IMR-90 (cell line): ENCODE measurements at regions not wholly inside any gene's neighbourhood (a gene's known extent, or its start where the extent isn't known, plus 50 kb on each side); places are given as distances from the start of the nearest gene placed in this dataset.

Source experiments
- ATAC-seq: fragments of 200-7000 bp; cut with Tn5 transposase; 2 replicates; pipeline ENCODE4 v1.9.1; 2020; ENCODE audit warnings: low read depth, mild to moderate bottlenecking, moderate library complexity
- BruUV-seq: library from RNA; stranded (reverse); fragments of 400-500 nt; replicated peaks from 2 replicates; lab custom pipeline; 2021; lab: Mats Ljungman, UMichigan
- CTCF ChIA-PET: fragments of 300-600 bp; formaldehyde crosslinking; extraction: SDS; loops from one replicate; lab custom pipeline; 2021; ENCODE audit warnings: antibody characterized with exemption; lab: Yijun Ruan, JAX
- POLR2A ChIA-PET: fragments of 300-600 bp; sonication (Branson Sonifier 250); formaldehyde crosslinking; loops from one replicate; lab custom pipeline; 2022; ENCODE audit warnings: antibody characterized with exemption; ENCODE audit not compliant: unreplicated experiment; lab: Charles Lee
- DNase-seq: peaks from one replicate; pipeline ENCODE4 v3.0.0; 2013
- H2AFZ ChIP-seq: replicated peaks from 2 replicates; pipeline ENCODE3; 2013; ENCODE audit warnings: low read length, mild to moderate bottlenecking; ENCODE audit not compliant: poor library complexity
- H2AK5ac ChIP-seq: 2 replicates; pipeline ENCODE4 v1.6.1; 2013; ENCODE audit warnings: low read depth, low read length, inconsistent platforms
- H2AK9ac ChIP-seq: replicated peaks from 2 replicates; pipeline ENCODE3; 2013; ENCODE audit warnings: mild to moderate bottlenecking, low read depth, low read length, moderate library complexity; ENCODE audit not compliant: poor library complexity
- H2BK120ac ChIP-seq: 2 replicates; pipeline ENCODE4 v1.6.1; 2013; ENCODE audit warnings: low read depth, low read length, inconsistent platforms
- H2BK15ac ChIP-seq: 3 replicates; pipeline ENCODE4 v1.6.1; 2013; ENCODE audit warnings: low read depth, low read length, inconsistent platforms
- H2BK20ac ChIP-seq: 2 replicates; pipeline ENCODE4 v1.6.1; 2013; ENCODE audit warnings: low read depth, mild to moderate bottlenecking, inconsistent platforms, low read length, moderate library complexity
- H2BK5ac ChIP-seq: 2 replicates; pipeline ENCODE4 v1.6.1; 2013; ENCODE audit warnings: mild to moderate bottlenecking, low read depth, low read length, inconsistent platforms; ENCODE audit not compliant: poor library complexity, severe bottlenecking
- H3K14ac ChIP-seq: replicated peaks from 2 replicates; pipeline ENCODE4 v1.6.1; 2013; ENCODE audit warnings: low read depth, low read length, inconsistent platforms
- H3K18ac ChIP-seq: 2 replicates; pipeline ENCODE4 v1.6.1; 2013; ENCODE audit warnings: low read depth, low read length, control low read depth
- H3K23ac ChIP-seq: 2 replicates; pipeline ENCODE4 v1.6.1; 2013; ENCODE audit warnings: low read depth, low read length, inconsistent platforms
- H3K27ac ChIP-seq: 2 replicates; pipeline ENCODE4 v1.5.1; 2013; ENCODE audit warnings: mild to moderate bottlenecking, control low read depth, low read length; ENCODE audit not compliant: insufficient read depth
- H3K27me3 ChIP-seq: 2 replicates; pipeline ENCODE4 v1.6.1; 2013; ENCODE audit warnings: low read length; ENCODE audit not compliant: control insufficient read depth, insufficient read depth
- H3K36me3 ChIP-seq: 2 replicates; pipeline ENCODE4 v1.6.1; 2013; ENCODE audit warnings: low read length, mixed read lengths; ENCODE audit not compliant: control insufficient read depth, insufficient read depth
- H3K4ac ChIP-seq: 2 replicates; pipeline ENCODE4 v1.6.1; 2013; ENCODE audit warnings: low read depth, low read length, inconsistent platforms
- H3K4me1 ChIP-seq: 2 replicates; pipeline ENCODE4 v1.6.1; 2013; ENCODE audit warnings: low read length, mixed read lengths; ENCODE audit not compliant: control insufficient read depth, insufficient read depth
- H3K4me2 ChIP-seq: 2 replicates; pipeline ENCODE4 v1.6.1; 2013; ENCODE audit warnings: low read depth, mild to moderate bottlenecking, control low read depth, low read length, moderate library complexity
- H3K4me3 ChIP-seq: 2 replicates; pipeline ENCODE4 v1.5.1; 2013; ENCODE audit warnings: low read depth, mild to moderate bottlenecking, control low read depth, low read length, moderate library complexity; ENCODE audit not compliant: insufficient read depth
- H3K56ac ChIP-seq: 2 replicates; pipeline ENCODE4 v1.6.1; 2013; ENCODE audit warnings: low read length, inconsistent platforms; ENCODE audit not compliant: insufficient read depth; ENCODE audit errors: extremely low read depth
- H3K79me1 ChIP-seq, 2 experiments: 2 replicates each; pipeline ENCODE4 v1.6.1; 2013; ENCODE audit warnings: low read length in 2 of 2, inconsistent platforms in 1 of 2, low read depth in 1 of 2
- H3K9ac ChIP-seq: 2 replicates; pipeline ENCODE4 v1.6.1; 2013; ENCODE audit warnings: low read depth, low read length, control low read depth
- H3K9me1 ChIP-seq: 2 replicates; pipeline ENCODE4 v1.6.1; 2013; ENCODE audit warnings: low read length, inconsistent platforms; ENCODE audit not compliant: insufficient read depth
- H3K9me3 ChIP-seq: 2 replicates; pipeline ENCODE4 v1.6.1; 2013; ENCODE audit warnings: low read length; ENCODE audit not compliant: control insufficient read depth, insufficient read depth
- H4K20me1 ChIP-seq: 2 replicates; pipeline ENCODE4 v1.6.1; 2013; ENCODE audit warnings: low read length, inconsistent platforms; ENCODE audit not compliant: insufficient read depth
- H4K5ac ChIP-seq: 2 replicates; pipeline ENCODE4 v1.6.1; 2013; ENCODE audit warnings: mild to moderate bottlenecking, low read depth, low read length, control low read depth
- H4K8ac ChIP-seq, 2 experiments: 2 replicates each; pipeline ENCODE4 v1.6.1; 2013; ENCODE audit warnings: low read depth in 2 of 2, low read length in 2 of 2, control low read depth in 1 of 2, inconsistent platforms in 1 of 2
- H4K91ac ChIP-seq: 2 replicates; pipeline ENCODE4 v1.6.1; 2013; ENCODE audit warnings: low read depth, low read length, inconsistent platforms; ENCODE audit not compliant: insufficient read depth
- ELK1 ChIP-seq: fragments of 150-350 bp; IDR thresholded peaks from 2 replicates; pipeline ENCODE4 v1.6.1; 2016; ENCODE audit warnings: low read depth, mild to moderate bottlenecking, low read length, moderate library complexity, borderline replicate concordance
- MXI1 ChIP-seq: IDR thresholded peaks from 2 replicates; pipeline ENCODE4 v1.6.1; 2012; ENCODE audit warnings: low read depth, mild to moderate bottlenecking, low read length, moderate library complexity, borderline replicate concordance
- WGBS, 2 experiments: methylation state at CpG; one replicate each; pipeline versions ENCODE4 v1.1.5 to v1.1.7; 2013; ENCODE audit warnings: missing lambda C conversion rate in 2 of 2; ENCODE audit not compliant: insufficient read length in 1 of 2; ENCODE audit errors: extremely low coverage in 2 of 2; 5-methylcytosine and 5-hydroxymethylcytosine counted together
- dilution Hi-C: fragments of 300-500 bp; cut with HindIII; formaldehyde crosslinking; loops from one replicate; pipeline ENCODE4 v1.14.3; 2018; ENCODE audit warnings: low sequenced_read_pairs; ENCODE audit not compliant: unreplicated experiment
- in situ Hi-C: fragments of 300-500 bp; cut with MboI; formaldehyde crosslinking; loops from 3 replicates; pipeline ENCODE4 v1.14.3; 2019; ENCODE audit warnings: low sequenced_read_pairs, inconsistent platforms, mixed read lengths
- intact Hi-C: fragments of 100-400 bp; cut with micrococcal nuclease; formaldehyde crosslinking; loops from 2 replicates; pipeline ENCODE4 v1.10.0; 2022

GRCh38 chr4:89617317-89617716 lies 219.6 kb downstream of the SNCA start:
- BruUV-seq: no TSS peak
- Histone ChIP-seq H3K14ac (no peak overlapping the region), H3K36me3 (no peaks in the 10 kb centered on the region), H3K18ac (no peak overlapping the region), H4K20me1 (no peaks in the 10 kb centered on the region), H2BK15ac (no peak overlapping the region), H2AK9ac (no peak overlapping the region), H2AK5ac (no peak overlapping the region), H3K56ac (no peak overlapping the region), H3K9ac (no peak overlapping the region), H3K4me3 (no peak overlapping the region), H2BK5ac (no peak overlapping the region), H3K23ac (no peak overlapping the region), H2AFZ (no peak overlapping the region), H3K79me1 (no peaks in the 10 kb centered on the region), H3K27ac (no peak overlapping the region), H3K9me1 (no peaks in the 10 kb centered on the region), H3K4ac (no peak overlapping the region), H3K4me2 (no peak overlapping the region), H2BK120ac (no peak overlapping the region), H3K27me3 (no peaks in the 10 kb centered on the region; the same call in 1 of the 2 replicates), H4K5ac (no peak overlapping the region), H3K9me3 (no peaks in the 10 kb centered on the region), H3K4me1 (no peaks in the 10 kb centered on the region), H4K8ac (no peak overlapping the region), H4K91ac (no peak overlapping the region), H2BK20ac (no peak overlapping the region)
- POLR2A ChIA-PET: no interaction called here
- CTCF ChIA-PET: no interaction called here
- WGBS, 2 experiments: no CpG with 5 or more reads among the region's 3 CpGs
- DNase-seq: no peak
- dilution Hi-C loops: no loop called here
- intact Hi-C loops: no loop called here
- in situ Hi-C loops: no loop called here
- no peak for ATAC-seq
- no peak for TF ChIP-seq ELK1
- TF ChIP-seq MXI1: no peak
